ENCODE measurements at regions not wholly inside any gene's neighbourhood (a gene's known extent, or its start where the extent isn't known, plus 50 kb on each side); places are given as distances from the start of the nearest gene placed in this dataset.

- Histone ChIP-seq H3K4me3 (ENCODE audit: low read depth, low read length) (peak overlapping the region; percentile 93), H3K36me3 (ENCODE audit: control insufficient read depth, insufficient read depth, low read length) (no peaks in the 10 kb centered on the region), H3K27me3 (ENCODE audit: control insufficient read depth, insufficient read depth, low read length) (peaks cover 2% of the 10 kb centered on the region)
- TF ChIP-seq CTCF (IDR thresholded peaks at IDR 0.05; ENCODE audit: insufficient read depth, low read length, severe bottlenecking), result no peak
- DNase-seq (ENCODE audit: low read depth), result no peak
- FAIRE-seq, result no peak
Observed at GRCh38 chr3:11720917-11721411, 77.2 kb upstream of the VGLL4 start.

GRCh38 chr3:11720304-11720898 is 76.7 kb upstream of the VGLL4 start:
- peaks cover 2% of the 10 kb centered on the region for H3K27me3 ChIP-seq (ENCODE audit: control insufficient read depth, insufficient read depth, low read length)
- H3K4me3 ChIP-seq (ENCODE audit: low read depth, low read length), result peak overlapping the region; percentile 93
- DNase-seq (ENCODE audit: low read depth) (peak; percentile 78), FAIRE-seq (no peak)
- no peak for TF ChIP-seq CTCF (IDR thresholded peaks at IDR 0.05; ENCODE audit: insufficient read depth, low read length, severe bottlenecking)
- H3K36me3 ChIP-seq (ENCODE audit: control insufficient read depth, insufficient read depth, low read length), result no peaks in the 10 kb centered on the region

GRCh38 chr3:11719406-11720303 is 75.9 kb upstream of the VGLL4 start:
- no peaks in the 10 kb centered on the region for H3K36me3 ChIP-seq (ENCODE audit: control insufficient read depth, insufficient read depth, low read length)
- TF ChIP-seq CTCF (IDR thresholded peaks at IDR 0.05; ENCODE audit: insufficient read depth, low read length, severe bottlenecking), result no peak
- no peaks in the 10 kb centered on the region for H3K27me3 ChIP-seq (ENCODE audit: control insufficient read depth, insufficient read depth, low read length)
- peak; percentile 85 for DNase-seq (ENCODE audit: low read depth)
- FAIRE-seq, result no peak
- H3K4me3 ChIP-seq (ENCODE audit: low read depth, low read length), result peak overlapping the region; percentile 93

- Histone ChIP-seq H3K4me3 (ENCODE audit: low read depth, low read length) (peak overlapping the region; percentile 93), H3K36me3 (ENCODE audit: control insufficient read depth, insufficient read depth, low read length) (no peaks in the 10 kb centered on the region), H3K27me3 (ENCODE audit: control insufficient read depth, insufficient read depth, low read length) (no peaks in the 10 kb centered on the region)
- DNase-seq (ENCODE audit: low read depth) (peak; percentile 61), FAIRE-seq (no peak)
- no peak for TF ChIP-seq CTCF (IDR thresholded peaks at IDR 0.05; ENCODE audit: insufficient read depth, low read length, severe bottlenecking)
Observed at GRCh38 chr3:11718637-11719405, 75.1 kb upstream of the VGLL4 start.

GRCh38 chr3:11717768-11718636 is 74.3 kb upstream of the VGLL4 start:
- peak overlapping the region; percentile 93 for H3K4me3 ChIP-seq (ENCODE audit: low read depth, low read length)
- DNase-seq (ENCODE audit: low read depth) (peak; percentile 56), FAIRE-seq (no peak)
- no peaks in the 10 kb centered on the region for H3K27me3 ChIP-seq (ENCODE audit: control insufficient read depth, insufficient read depth, low read length)
- no peaks in the 10 kb centered on the region for H3K36me3 ChIP-seq (ENCODE audit: control insufficient read depth, insufficient read depth, low read length)
- TF ChIP-seq CTCF (IDR thresholded peaks at IDR 0.05; ENCODE audit: insufficient read depth, low read length, severe bottlenecking), result no peak

Data from bronchial epithelial cell (primary cell).